GM19467 (cell line): ENCODE measurements at regions not wholly inside any gene's neighbourhood (a gene's known extent, or its start where the extent isn't known, plus 50 kb on each side); places are given as distances from the start of the nearest gene placed in this dataset.

Experiments
- ATAC-seq: cut with Tn5 transposase; IDR thresholded peaks from one replicate; pipeline ENCODE4 v1.9.1; 2021; ENCODE audit warnings: mild to moderate bottlenecking, moderate library complexity; ENCODE audit not compliant: unreplicated experiment

DNA sequence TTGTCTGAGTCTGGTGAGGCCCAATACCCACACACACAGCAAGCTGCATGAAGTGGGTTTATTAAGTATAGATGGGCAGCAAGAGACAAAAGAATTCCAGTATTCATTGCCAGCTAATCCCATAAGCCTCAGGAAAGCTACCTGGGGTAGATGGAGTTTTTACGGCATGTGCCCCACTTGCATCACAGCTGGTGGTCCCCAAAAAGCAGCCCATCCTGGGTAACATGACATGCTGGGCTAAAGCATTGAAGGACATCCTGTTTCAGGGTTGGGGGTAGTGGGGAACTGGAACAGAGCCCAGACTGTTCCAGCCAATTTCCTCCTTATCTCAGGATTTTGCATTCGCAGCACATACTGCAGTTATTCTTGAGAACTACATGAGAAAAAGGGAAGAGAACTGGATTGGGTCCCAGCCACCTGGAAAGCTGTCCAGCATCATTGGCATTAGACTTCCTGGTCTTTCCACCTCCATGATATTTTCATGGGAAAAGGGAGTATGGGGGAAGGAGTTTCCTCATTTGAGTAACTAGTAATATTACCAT is 240.1 kb upstream of the MMADHC start:
- no peak for ATAC-seq

DNA sequence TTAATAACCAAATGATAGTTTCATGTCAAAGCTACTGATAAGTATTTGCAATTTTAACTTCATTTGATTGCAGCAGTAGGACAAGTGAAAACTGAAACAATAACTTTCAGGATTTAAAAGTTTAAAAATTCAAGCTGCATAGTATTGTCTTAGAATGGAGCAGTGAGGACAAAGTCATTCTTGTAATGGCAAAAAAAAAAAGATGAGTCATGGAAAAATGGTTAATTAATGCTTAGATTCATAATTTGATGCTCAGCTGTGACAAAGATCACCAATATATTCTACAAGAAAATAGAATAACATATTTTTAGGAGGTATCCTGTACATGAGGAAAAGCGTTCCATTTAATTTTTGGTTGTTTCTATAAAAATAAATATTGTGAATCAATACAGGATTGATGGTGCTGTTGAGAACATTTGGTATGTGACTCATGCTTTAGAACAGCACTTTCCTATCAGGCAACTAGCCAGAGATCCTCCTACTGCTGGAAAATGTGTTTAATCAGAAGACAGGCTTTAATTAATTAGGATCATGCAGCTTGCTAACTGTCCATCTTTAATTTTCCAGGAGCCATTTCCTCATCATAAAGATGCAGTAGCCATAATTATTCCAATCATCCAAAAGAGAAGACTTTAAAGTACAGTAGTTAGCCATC is 239.0 kb upstream of the MMADHC start:
- no peak for ATAC-seq

DNA sequence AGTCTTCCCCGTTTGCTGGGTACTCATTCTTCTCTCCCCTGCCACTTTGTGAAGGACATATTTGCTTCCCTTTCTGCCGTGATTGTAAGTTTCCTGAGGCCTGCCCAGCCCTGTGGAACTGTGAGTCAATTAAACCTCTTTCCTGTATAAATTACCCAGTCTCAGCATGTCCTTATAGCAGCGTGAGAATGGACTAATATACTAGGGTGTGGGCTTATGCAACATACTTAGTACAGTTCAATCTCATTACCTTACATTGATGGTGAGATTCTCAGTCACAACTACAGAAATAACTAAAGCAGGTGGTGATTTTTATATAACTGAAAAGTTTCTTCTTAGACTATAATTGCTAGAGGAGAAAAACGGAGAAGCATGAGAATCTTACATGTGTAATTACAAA is 237.9 kb upstream of the MMADHC start:
- ATAC-seq = no peak

DNA sequence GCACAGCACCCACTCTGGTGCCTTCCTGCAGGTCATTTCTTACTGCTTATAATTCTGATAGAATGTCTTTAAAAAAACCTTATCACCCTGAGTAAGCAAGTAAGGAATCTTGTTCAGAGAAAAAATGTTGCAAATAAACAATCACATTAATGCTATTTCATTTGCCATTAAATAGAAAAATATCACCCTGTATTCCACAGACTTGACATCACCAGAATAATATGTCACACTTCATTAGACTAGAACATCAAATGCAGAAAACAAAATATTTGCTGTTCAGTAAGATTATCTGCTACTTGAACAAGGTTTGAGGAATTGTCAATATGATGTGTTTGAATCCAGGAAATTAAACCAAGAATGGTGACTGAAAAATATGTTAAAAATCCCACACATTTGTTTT is 236.6 kb upstream of the MMADHC start:
- no peak for ATAC-seq

DNA sequence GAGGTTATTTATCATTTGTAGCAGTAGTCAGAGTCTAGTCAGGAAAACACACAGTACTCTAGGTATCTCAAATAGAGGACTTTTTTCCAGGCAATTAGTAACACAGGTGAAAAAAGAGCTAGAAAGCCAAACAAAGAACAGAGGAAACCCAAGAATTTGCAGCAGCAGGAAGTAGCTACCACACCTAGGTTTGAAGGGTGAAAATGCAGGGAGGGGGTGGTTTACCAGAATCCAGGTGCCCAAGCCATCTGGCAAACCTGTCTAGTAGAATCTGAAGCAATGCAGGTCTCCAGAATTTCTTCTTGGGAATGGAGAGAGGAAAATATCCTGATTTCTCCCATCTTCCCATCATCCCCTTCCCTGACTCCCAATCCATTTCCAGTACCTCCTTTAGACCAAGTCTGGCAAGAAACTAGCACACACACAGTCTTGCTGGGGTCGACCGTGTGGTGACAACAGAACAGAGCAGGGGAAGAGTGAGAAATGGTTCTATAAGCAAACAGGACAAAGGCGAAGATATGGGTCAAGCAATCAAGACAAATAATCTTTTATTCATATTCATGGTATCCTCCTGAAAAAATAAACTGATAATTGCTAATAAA is 231.9 kb upstream of the MMADHC start:
- ATAC-seq = no peak

DNA sequence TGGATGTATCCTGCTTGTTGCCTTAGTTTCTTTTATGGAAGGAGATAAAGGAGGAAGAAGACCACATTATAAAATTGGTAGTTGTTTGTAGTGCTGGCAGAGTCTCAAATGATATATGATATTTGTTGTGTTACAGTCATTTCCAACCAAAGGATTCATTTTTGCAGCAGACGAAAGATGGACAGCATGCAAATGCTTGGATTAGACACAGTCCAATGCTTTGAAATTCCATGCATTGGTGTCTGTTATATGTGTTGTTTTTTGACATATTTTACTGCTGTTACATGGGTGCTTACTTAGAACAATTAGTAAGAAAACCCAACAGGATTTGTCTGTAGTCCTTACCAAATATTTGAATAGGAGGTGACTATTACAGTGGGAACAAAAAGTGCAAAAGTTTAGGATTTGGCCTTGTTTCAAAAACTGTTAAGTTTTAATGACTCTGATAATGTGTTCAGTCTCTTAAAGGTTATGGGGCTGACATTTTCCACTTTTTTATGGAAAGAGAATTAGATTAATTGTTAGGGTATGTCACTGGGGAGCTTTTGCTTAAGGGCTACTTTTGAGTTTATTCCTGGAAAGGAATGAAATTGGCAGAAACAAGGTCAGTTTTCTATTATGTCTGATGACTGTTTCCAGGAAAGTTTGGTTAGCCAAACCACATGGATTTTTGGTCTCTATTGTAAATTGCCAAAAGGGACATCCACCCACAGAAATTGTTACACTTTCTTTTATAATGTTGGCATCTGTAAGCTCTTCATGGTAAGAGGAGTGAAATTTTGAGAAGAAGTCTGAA is 229.4 kb upstream of the MMADHC start:
- ATAC-seq = no peak

DNA sequence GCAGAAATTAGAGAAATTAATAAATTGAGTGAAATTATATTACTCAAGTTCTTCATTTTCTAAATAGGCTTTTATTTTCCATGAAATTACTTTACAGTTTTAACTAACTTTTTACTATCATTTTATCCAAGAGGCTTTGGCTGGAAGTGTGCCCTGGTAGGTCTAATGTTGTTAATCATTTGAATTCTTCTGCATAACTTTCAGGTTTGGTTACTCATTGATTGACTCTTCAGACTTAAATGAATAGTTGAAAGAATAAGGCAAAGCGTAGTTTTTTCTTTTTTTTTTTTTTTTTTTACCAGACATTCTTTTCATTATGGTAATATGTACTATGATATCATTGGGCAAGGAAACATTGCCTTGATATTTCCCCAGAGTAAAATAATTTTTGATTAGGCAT is 228.4 kb upstream of the MMADHC start:
- ATAC-seq = no peak

DNA sequence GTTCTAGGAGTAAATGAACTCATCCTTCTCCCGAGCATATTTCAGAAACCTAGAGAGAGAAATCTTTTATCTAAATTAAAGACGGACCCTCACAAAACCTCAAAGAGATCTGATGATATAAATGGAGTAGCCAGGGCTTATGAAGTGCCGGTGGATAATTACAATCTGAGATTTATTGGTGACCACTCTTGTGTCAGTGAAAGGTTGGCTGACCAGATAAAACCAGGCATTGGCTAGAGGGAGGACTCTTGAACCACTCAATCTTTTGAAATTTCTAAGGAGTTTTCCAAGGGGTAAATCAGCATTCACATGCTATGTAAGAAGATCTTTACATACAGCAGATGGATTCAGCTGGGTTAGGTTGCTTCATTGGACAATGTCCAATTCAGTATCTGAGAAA is 227.3 kb upstream of the MMADHC start:
- ATAC-seq = no peak

DNA sequence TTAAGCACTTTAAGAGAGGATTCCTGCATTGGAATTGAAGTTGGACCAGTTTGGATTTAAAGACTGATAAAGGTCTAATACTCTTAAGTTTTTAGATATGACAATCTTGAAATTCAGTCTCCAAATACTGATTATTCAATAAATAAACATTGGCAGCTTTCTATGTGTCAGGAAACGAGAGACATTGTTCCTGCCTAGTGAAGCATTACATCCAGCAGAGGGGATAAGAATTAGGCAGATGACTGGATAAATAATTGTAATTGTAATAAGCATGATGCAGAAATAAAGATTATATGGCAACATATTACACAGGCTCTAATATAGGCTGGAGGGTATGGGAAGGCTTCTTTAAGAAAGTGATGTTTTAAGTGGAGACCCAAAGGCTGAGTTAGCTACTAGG is 226.5 kb upstream of the MMADHC start:
- ATAC-seq = no peak

DNA sequence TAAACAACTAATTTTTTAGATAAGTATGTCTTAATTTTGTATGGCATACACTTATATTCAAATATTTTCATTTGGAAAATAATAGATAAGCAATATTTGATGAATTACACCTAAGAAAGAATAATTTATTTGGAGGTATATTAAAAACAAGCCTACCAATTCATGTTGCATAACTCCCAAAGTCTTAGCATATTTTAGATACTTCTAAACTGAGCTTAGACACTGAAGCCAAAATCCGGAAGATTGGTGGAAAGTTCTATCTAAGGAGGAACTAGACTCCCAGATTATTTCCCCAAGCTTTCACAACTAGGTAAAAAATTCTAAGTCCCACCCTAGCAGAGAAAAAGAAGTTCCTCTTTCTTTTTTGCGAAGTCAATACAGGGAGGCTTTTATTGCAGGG is 221.0 kb upstream of the MMADHC start:
- no peak for ATAC-seq

DNA sequence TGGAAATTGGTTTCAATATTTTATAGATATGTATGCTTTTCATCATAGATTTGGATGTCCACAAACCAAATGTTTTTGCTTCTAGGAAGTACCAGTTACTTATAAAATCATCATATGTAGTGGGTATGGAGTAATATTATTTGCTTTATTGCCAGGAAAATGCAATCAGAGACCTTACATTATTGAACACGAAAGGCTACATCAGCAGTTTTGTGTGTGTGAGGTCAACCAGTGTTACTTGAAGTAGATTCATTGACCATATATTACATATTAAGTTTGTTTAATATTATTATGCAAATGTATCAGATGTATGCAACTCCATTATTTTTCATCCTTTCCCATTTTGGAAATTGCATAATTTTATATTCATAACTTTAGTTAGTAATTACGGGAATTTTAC is 219.1 kb upstream of the MMADHC start:
- ATAC-seq = no peak

DNA sequence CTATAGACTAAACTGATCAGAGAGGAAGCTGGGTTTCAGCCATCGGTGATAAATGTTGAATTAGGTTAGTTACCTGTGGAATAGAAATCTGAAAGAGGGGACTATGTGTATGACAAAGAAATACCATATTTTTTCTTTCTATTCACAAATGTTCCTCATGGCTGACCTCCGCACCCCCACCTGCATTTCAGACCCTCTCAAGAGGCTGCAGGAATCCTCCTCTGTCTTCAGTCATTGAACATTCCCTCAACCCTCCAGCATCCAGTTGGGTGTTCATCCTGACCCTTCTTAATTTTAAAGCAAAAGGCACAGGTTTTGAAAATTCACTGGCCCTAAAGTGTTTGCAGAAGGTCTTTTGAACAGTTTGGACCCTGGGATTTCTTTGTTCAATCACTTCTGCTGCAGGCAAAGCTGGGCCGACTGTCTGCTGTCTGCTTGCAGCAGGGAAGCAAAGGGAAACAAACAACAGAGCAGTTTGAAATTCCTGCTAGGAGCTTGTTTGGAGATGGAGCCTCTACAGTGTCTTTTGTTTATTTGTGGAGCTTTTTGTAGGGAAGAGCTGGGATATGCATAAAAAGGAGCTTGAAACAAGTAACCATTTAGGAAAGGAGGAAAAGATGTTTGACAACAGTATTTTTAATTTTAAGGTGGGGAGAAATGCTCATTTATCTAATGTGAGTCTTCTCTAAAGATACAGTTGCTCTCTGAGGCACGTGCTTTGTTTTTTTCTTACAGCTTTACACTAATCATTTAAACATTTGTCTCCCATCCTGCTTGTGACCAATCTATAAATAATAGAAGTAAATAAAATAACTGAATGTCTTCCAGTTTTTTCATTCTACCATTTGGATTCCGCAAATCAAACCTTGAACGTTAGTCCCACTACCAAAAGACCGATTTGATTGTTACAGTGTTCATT is 213.3 kb upstream of the MMADHC start:
- ATAC-seq = no peak

DNA sequence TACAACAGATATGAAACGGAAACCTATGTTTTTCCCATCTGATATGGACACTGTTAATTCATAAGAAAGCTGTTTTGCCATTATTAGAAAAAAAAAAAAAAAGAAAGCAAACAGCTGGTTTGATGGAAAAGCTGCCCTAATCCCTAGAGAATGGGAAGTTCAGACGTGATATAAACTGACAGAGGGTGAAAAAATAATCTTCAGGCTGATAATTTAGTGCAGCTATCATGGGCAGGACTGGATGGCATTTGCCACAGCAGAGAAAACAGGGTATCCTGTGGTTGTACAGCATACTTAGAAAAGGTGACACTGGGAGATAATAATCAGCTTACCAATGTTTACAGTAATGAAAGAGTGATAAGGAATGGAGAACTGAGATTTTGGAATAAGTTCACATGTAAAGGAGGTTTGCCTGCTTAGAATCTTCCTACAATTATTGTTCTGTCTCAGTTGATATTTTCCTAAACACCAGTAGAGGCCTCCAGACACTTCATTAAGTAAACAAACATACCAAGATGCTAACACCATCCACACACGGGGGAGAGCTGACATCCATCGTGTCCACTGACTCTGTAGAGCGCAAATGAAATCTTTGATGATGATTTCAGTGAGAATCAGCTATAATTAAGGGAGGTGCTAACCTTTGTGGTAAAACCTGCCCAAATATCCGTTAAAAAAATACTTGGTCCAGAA is 211.6 kb upstream of the MMADHC start:
- no peak for ATAC-seq

DNA sequence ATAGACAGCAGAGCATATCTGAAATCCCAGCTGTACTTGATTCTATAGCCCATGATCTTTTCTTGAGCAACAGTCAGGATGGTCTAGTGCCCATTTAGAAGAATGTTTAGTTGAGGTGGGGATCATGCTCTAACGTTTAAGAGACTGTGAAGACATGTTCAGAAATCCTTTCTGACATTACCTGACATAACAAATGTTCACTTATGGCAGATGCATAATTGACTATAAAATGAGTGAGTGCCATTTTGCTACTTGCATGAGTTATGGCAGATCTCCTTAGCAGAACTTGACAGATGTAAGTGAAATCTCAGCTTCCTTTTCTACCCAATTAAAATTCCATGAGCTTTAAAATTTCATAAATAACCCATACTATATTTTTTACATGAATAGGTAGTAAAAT is 209.5 kb upstream of the MMADHC start:
- ATAC-seq = no peak

DNA sequence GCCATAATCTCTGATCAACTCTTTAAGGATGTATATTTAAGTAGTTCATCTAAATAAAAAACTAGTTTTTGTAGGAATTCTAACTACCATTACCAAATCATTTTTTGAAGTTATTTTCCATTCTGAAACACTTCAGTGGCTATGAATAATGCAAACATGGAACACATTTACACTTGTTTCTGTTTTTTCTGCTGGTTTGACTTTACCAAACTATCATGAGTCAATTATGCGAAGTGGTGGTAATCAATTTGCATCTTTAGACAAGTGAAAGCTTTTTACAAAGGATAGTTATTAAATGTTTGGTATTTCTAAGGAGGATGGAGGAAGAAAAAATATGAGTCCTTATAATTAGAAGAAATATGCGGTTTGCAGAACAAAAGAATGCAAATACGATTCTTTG is 202.0 kb upstream of the MMADHC start:
- no peak for ATAC-seq

DNA sequence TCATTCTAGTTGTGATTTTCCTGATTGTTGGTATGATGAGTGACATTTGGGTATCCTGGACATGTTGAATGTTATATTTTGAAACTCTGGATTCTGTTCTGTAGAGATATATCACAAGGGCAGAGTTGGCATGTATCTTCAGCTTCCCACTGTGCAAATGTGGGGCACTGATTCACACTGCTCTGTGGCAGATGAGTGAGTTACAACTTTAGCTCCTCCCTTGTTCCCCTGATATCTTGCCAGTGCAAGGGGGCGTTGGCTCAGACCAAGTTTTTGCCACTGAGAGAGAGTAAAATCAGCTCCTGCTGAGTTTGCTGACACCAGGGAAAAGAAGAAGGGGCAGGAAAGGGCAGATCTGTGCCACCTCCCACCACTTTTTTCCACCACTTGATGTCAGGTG is 199.6 kb upstream of the MMADHC start:
- ATAC-seq = no peak

DNA sequence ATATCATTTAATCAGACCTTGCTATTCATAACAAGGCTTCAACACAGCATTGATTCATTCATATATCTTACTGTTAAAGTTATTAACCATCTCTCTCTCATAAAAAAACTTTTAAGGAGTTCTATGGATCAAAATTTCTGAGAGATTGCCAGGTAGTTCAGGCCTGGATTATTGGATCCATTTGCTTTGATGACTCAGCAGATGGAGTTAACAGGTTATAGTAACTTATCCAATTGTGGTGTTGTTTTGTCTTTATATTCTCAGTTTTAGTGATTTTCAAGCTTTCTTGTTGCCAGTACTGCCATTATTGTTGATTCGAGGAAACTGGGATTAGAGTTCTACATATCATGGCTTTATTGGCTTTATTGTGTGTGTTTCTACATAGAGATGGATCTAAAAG is 195.7 kb upstream of the MMADHC start:
- ATAC-seq = no peak

DNA sequence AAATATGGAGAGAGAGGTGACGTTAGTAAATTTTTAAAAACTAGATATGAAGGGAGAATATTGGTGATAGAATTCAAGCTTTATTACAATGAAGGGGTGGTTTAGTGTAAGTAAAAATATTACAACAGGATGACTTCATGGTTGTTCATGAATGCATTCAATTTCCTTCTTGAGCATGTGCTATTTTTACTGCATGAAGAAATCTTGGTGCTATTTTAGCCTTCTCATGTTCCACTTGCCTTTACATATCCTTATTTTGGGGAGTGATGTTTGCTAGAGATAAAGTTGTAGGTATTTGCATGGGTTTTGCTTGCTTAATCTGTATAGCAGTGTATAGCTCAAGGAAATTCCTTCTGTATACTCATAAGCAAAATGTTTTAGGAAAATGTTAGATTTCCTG is 195.0 kb upstream of the MMADHC start:
- ATAC-seq = no peak

DNA sequence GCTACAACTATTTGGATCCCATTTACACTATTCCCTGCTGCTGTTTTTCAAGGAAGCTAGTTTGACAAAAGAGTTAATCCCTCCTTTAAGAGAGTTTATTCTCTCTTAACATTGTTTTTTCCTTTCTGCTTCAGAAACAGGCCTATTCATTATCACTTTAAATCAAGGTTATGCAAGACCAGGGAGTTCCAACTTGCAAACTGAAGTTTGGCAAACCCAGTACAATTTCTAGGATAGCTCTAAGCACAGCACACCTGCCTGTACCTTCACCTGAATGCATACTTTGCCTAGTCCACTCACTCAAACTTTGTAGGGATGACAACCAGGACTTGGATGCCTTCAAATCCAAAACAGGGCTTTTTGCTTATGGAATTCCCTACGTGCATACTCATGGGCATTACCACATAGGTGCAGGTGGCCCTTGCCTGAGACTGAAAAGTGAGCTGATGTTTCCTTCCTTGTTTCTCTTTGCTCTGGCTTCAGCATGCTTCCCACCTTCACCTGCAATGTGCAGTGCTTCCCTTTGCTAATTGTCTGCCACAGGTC is 193.8 kb upstream of the MMADHC start:
- no peak for ATAC-seq

DNA sequence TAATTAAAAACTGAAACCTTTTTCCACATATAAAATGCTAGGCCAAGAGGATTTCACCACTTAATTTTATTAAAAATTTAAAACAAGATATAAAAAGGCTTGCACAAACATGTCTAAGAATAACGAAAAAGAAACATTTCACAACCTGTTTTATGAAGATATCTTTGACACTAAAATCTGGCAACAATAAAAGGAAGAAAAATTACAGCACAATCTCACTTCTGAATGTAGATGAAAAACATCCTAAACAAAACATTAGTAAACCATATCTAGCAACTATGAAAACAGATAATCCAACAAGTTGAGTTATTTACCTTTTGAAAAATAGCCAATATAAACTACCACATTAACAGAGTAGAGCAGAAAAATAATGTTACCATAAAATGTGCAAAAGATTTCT is 185.4 kb upstream of the MMADHC start:
- ATAC-seq = no peak
